ENCODE measurements at regions not wholly inside any gene's neighbourhood (a gene's known extent, or its start where the extent isn't known, plus 50 kb on each side); places are given as distances from the start of the nearest gene placed in this dataset.

- no peak for TF ChIP-seq CTCF (IDR thresholded peaks at IDR 0.05)
- H3K27ac ChIP-seq: no peak overlapping the region
- no peak for ATAC-seq
Observed at GRCh38 chr2:17061028-17061427, 395.4 kb upstream of the CYRIA start.

GRCh38 chr2:17059458-17059857 is 393.8 kb upstream of the CYRIA start:
- Histone ChIP-seq H3K4me1 (no peaks in the 10 kb centered on the region), H3K36me3 (no peaks in the 10 kb centered on the region), H3K27ac (no peak overlapping the region), H3K9me3 (no peaks in the 10 kb centered on the region), H3K4me3 (no peak overlapping the region), H3K27me3 (no peaks in the 10 kb centered on the region)
- TF ChIP-seq CTCF (IDR thresholded peaks at IDR 0.05): no peak
- DNase-seq (no peak), ATAC-seq (no peak)
- intact Hi-C loops (cut with DNase I): no loop called here

More at GRCh38 chr2:17061028-17061427, 395.4 kb upstream of the CYRIA start:
- no peaks in the 10 kb centered on the region for H3K36me3 ChIP-seq
- DNase-seq: no peak
- intact Hi-C loops (cut with DNase I): no loop called here
- no peaks in the 10 kb centered on the region for H3K4me1 ChIP-seq
- H3K9me3 ChIP-seq: no peaks in the 10 kb centered on the region
- no peaks in the 10 kb centered on the region for H3K27me3 ChIP-seq
- no peak overlapping the region for H3K4me3 ChIP-seq

GRCh38 chr2:17058772-17059402 is 393.3 kb upstream of the CYRIA start:
- no peak overlapping the region for H3K4me3 ChIP-seq
- intact Hi-C loops (cut with DNase I): no loop called here
- H3K27ac ChIP-seq: no peak overlapping the region
- no peaks in the 10 kb centered on the region for H3K27me3 ChIP-seq
- H3K9me3 ChIP-seq: no peaks in the 10 kb centered on the region
- TF ChIP-seq CTCF (IDR thresholded peaks at IDR 0.05): no peak
- no peak for ATAC-seq
- H3K4me1 ChIP-seq: no peaks in the 10 kb centered on the region
- DNase-seq: no peak
- no peaks in the 10 kb centered on the region for H3K36me3 ChIP-seq

GRCh38 chr2:17057109-17058017 is 391.7 kb upstream of the CYRIA start:
- TF ChIP-seq CTCF (IDR thresholded peaks at IDR 0.05): no peak
- H3K9me3 ChIP-seq: no peaks in the 10 kb centered on the region
- DNase-seq (no peak), ATAC-seq (no peak)
- intact Hi-C loops (cut with DNase I): no loop called here
- no peaks in the 10 kb centered on the region for H3K36me3 ChIP-seq
- no peak overlapping the region for H3K4me3 ChIP-seq
- no peaks in the 10 kb centered on the region for H3K27me3 ChIP-seq
- H3K27ac ChIP-seq: no peak overlapping the region
- H3K4me1 ChIP-seq: no peaks in the 10 kb centered on the region

- intact Hi-C loops (cut with DNase I): no loop called here
- Histone ChIP-seq H3K36me3 (no peaks in the 10 kb centered on the region), H3K9me3 (no peaks in the 10 kb centered on the region), H3K4me3 (no peak overlapping the region), H3K27me3 (no peaks in the 10 kb centered on the region), H3K4me1 (no peaks in the 10 kb centered on the region), H3K27ac (no peak overlapping the region)
- TF ChIP-seq CTCF (IDR thresholded peaks at IDR 0.05): no peak
- DNase-seq (no peak), ATAC-seq (no peak)
Observed at GRCh38 chr2:17056236-17056635, 390.6 kb upstream of the CYRIA start.

All from left lung (tissue), 4 donors.